ENCODE measurements at regions not wholly inside any gene's neighbourhood (a gene's known extent, or its start where the extent isn't known, plus 50 kb on each side); places are given as distances from the start of the nearest gene placed in this dataset.

DNA sequence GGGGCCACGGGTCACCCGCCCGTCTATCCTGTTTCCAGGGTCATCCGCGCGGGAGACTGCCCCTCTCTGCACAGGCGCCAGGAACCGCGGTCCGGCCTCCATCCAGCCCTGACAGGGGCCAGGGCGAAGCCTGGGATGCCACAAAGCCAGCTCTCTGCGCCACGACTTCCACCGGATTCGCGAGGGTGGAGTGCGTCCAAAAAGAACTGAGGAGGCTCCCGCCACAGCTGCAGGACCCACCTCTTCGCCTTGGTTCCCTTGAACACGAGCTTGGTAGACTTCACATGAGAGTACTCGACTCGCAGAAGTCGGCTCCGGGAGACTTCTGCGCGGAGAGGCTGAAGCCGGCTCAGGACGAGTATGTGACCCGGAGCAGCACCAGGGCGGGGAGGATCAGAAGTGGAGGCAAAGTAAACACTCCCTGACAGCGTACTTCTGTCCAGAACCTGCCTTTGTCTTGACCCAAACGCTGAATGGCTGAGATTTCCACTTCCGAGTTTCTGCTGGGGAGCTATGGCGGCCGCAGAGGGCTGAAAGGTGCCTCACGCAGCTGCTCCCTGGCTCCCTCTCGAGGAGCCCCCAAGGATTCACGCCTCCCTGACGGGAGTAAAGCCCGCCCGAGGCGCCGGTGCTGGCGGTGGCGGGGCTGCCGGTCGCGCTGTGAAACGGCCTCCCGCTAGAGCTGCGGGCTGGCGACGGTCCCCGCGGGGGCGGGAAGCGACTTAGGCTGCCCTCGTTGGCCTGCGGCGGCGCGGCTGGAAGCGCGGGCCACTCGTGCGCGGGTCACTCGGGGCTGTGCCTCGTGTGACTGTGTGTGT lies 4566.7 kb upstream of the OR11H1 start:
- TF ChIP-seq CTCF (IDR thresholded peaks at IDR 0.05) (no peak), POLR2A (IDR thresholded peaks at IDR 0.05) (no peak), EP300 (IDR thresholded peaks at IDR 0.05) (no peak)
